HepG2 (cell line): ENCODE measurements at regions not wholly inside any gene's neighbourhood (a gene's known extent, or its start where the extent isn't known, plus 50 kb on each side); places are given as distances from the start of the nearest gene placed in this dataset.

ENCODE experiments used
- ATAC-seq: fragments of 200-7000 bp; cut with Tn5 transposase; 3 replicates; pipeline ENCODE4 v1.9.1; 2020; ENCODE audit warnings: mild to moderate bottlenecking, moderate library complexity
- BruUV-seq: library from RNA; stranded (reverse); fragments of 400-500 nt; replicated peaks from 2 replicates; lab custom pipeline; 2021; lab: Mats Ljungman, UMichigan
- CTCF ChIA-PET: fragments of 300-600 bp; formaldehyde crosslinking; extraction: SDS; loops from one replicate; lab custom pipeline; 2021; ENCODE audit warnings: low total read pairs, inconsistent platforms, low intra/inter-chr PET ratio; lab: Yijun Ruan, JAX
- POLR2A ChIA-PET: fragments of 350-600 bp; sonication (Branson Sonifier 250); formaldehyde crosslinking; loops from one replicate; lab custom pipeline; 2020; ENCODE audit warnings: antibody characterized with exemption, inconsistent platforms; lab: Yijun Ruan, JAX
- DNase-seq: peaks from one replicate; pipeline ENCODE4 v3.0.0-alpha.2; 2015; ENCODE audit warnings: low spot score
- FAIRE-seq: peaks from 3 replicates; lab custom pipeline; 2011; peaks lifted over from hg19 to GRCh38; lab: Jason Lieb, UNC
- H2AFZ ChIP-seq: one replicate; pipeline ENCODE4 v1.6.1; 2011; ENCODE audit warnings: low read length, inconsistent platforms
- H3K27ac ChIP-seq: fragments of 300-600 bp; 3 replicates; pipeline ENCODE4 v1.8.0; 2011; ENCODE audit warnings: mixed run types, mild to moderate bottlenecking, mixed read lengths, low read length, inconsistent platforms; ENCODE audit not compliant: insufficient read depth; ENCODE audit errors: extremely low read length
- H3K27me3 ChIP-seq, 2 experiments: fragments of 200-600 bp in 1 of 2; 2 replicates in 1 of 2; 3 replicates in 1 of 2; pipeline versions ENCODE4 v1.6.0 to v1.8.0; 2011; ENCODE audit warnings: low read length in 2 of 2, mild to moderate bottlenecking in 2 of 2, moderate library complexity in 2 of 2, inconsistent platforms in 1 of 2; ENCODE audit not compliant: insufficient read depth in 2 of 2, control insufficient read depth in 1 of 2
- H3K36me3 ChIP-seq, 2 experiments: fragments of 200-600 bp in 1 of 2; replicated peaks in 1 of 2; 2 replicates in 1 of 2; 3 replicates in 1 of 2; pipeline versions ENCODE4 v1.5.1 to v1.8.0; 2011; ENCODE audit warnings: low read length in 2 of 2, inconsistent platforms in 1 of 2; ENCODE audit not compliant: insufficient read depth in 2 of 2, control insufficient read depth in 1 of 2
- H3K4me1 ChIP-seq: 2 replicates; pipeline ENCODE4 v1.5.1; 2012; ENCODE audit warnings: low read length, inconsistent platforms; ENCODE audit not compliant: insufficient read depth
- H3K4me2 ChIP-seq: 2 replicates; pipeline ENCODE4 v1.6.0; 2011; ENCODE audit warnings: low read depth, low read length, inconsistent platforms
- H3K4me3 ChIP-seq, 3 experiments: fragments of 200-600 bp in 1 of 3; sonication (generic), shearing (Covaris generic) in 1 of 3; replicated peaks in 1 of 3; 2 replicates each; pipeline ENCODE4 v1.5.1; 2011 to 2016; ENCODE audit warnings: low read length in 3 of 3, inconsistent platforms in 2 of 3, low read depth in 2 of 3, mild to moderate bottlenecking in 2 of 3, control low read depth in 1 of 3, mixed read lengths in 1 of 3; ENCODE audit not compliant: insufficient read depth in 1 of 3
- H3K79me2 ChIP-seq: one replicate; pipeline ENCODE4 v1.6.1; 2011; ENCODE audit warnings: low read length, inconsistent platforms; ENCODE audit not compliant: insufficient read depth
- H3K9ac ChIP-seq: 2 replicates; pipeline ENCODE4 v1.6.0; 2011; ENCODE audit warnings: mild to moderate bottlenecking, low read depth, low read length, inconsistent platforms; ENCODE audit not compliant: insufficient read depth
- H3K9me3 ChIP-seq: 2 replicates; pipeline ENCODE4 v1.5.1; 2012; ENCODE audit warnings: mild to moderate bottlenecking, low read length
- H4K20me1 ChIP-seq: 2 replicates; pipeline ENCODE4 v1.6.0; 2011; ENCODE audit warnings: inconsistent platforms, mild to moderate bottlenecking, low read length, moderate library complexity; ENCODE audit not compliant: insufficient read depth
- MTF2 ChIP-seq: sonication (generic); formaldehyde crosslinking; IDR thresholded peaks from 2 replicates; pipeline ENCODE4 v1.5.0; 2020; ENCODE audit warnings: missing genetic modification reagents, borderline replicate concordance
- NFIC ChIP-seq: IDR thresholded peaks from 2 replicates; pipeline ENCODE4 v1.6.1; 2012; ENCODE audit warnings: mild to moderate bottlenecking, low read length, inconsistent platforms
- RCOR2 ChIP-seq: IDR thresholded peaks from 2 replicates; pipeline ENCODE4 v1.6.1; 2016; ENCODE audit warnings: missing biosample characterization, missing genetic modification reagents
- ZBTB40 ChIP-seq, 2 experiments: fragments of 450-650 bp in 1 of 2; sonication (generic) in 1 of 2; formaldehyde crosslinking in 1 of 2; IDR thresholded peaks; 2 replicates each; pipeline versions ENCODE4 v1.6.1 to v1.8.0; 2016 to 2022; ENCODE audit warnings: antibody characterized with exemption in 1 of 2, mild to moderate bottlenecking in 1 of 2, missing genetic modification reagents in 1 of 2
- ZFP62 ChIP-seq: sonication (generic); formaldehyde crosslinking; IDR thresholded peaks from 2 replicates; pipeline ENCODE4 v1.4.0; 2020; ENCODE audit warnings: missing genetic modification reagents
- ZKSCAN5 ChIP-seq: sonication (generic); formaldehyde crosslinking; IDR thresholded peaks from 2 replicates; pipeline ENCODE4 v1.5.1; 2020; ENCODE audit warnings: mild to moderate bottlenecking, missing genetic modification reagents
- ZNF329 ChIP-seq: sonication (generic); formaldehyde crosslinking; IDR thresholded peaks from 2 replicates; pipeline ENCODE4 v1.9.0; 2021; ENCODE audit warnings: low read depth, mild to moderate bottlenecking, missing genetic modification reagents
- ZNF530 ChIP-seq: sonication (generic); formaldehyde crosslinking; IDR thresholded peaks from 2 replicates; pipeline ENCODE4 v1.5.0; 2020; ENCODE audit warnings: low read depth, mild to moderate bottlenecking, missing genetic modification reagents
- ZNF740 ChIP-seq: sonication (generic); formaldehyde crosslinking; IDR thresholded peaks from 2 replicates; pipeline ENCODE4 v1.4.0; 2020; ENCODE audit warnings: missing genetic modification reagents
- ZNF782 ChIP-seq: sonication (generic); formaldehyde crosslinking; IDR thresholded peaks from 2 replicates; pipeline ENCODE4 v1.4.0; 2020; ENCODE audit warnings: missing genetic modification reagents, mild to moderate bottlenecking, borderline replicate concordance
- WGBS: methylation state at CpG from one replicate; pipeline ENCODE4 v1.1.6; 2017; ENCODE audit warnings: low lambda C conversion rate; 5-methylcytosine and 5-hydroxymethylcytosine counted together
- in situ Hi-C: cut with HindIII; loops from 2 replicates; pipeline ENCODE4 v1.10.0; 2017; ENCODE audit warnings: low pct_unique_long_range_greater_than_20kb; ENCODE audit not compliant: extremely low pct_ligation_motif_present
- intact Hi-C: fragments of 100-400 bp; cut with micrococcal nuclease; formaldehyde crosslinking; loops from one replicate; pipeline ENCODE4 v1.10.0; 2022; ENCODE audit not compliant: unreplicated experiment
- TF ChIP-seq, protein P1 (sequence below): sonication (generic); formaldehyde crosslinking; IDR thresholded peaks from 2 replicates; pipeline ENCODE4; 2020; ENCODE audit warnings: missing genetic modification reagents, mild to moderate bottlenecking, borderline replicate concordance
- TF ChIP-seq, protein P2 (sequence below): sonication (generic); formaldehyde crosslinking; IDR thresholded peaks from 2 replicates; pipeline ENCODE4 v1.8.1; 2023; ENCODE audit warnings: missing genetic modification reagents, inconsistent platforms, borderline replicate concordance

DNA sequence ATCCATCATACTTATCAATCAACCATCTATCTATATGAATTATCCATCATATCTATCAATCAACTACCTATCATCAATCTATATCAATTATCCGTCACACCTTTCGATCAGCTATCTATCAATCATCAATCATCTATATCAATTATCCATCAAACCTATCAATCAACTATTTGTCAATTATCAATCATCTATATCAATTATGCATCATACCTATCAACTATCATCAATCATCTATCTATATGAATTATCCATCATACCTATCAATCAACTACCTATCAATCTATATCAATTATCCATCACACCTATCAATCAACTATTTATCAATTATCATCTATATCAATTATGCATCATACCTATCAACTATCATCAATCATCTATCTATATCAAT, 70.6 kb upstream of the PPP2R3B start:
- H3K27me3 ChIP-seq, result peaks cover 0 to 12% of the 10 kb centered on the region in 2 experiments; a peak in 2 of 5 replicates
- no peak overlapping the region for H3K4me3 ChIP-seq
- H3K9ac ChIP-seq, result no peak overlapping the region
- in situ Hi-C loops, result no loop called here
- no peaks in the 10 kb centered on the region for H3K4me1 ChIP-seq
- no TSS peak for BruUV-seq
- ATAC-seq (no peak), FAIRE-seq (no peak), DNase-seq (no peak)
- no peaks in the 10 kb centered on the region for H3K79me2 ChIP-seq
- H3K27ac ChIP-seq, result no peak overlapping the region
- POLR2A ChIA-PET, result no interaction called here
- WGBS, result 12% methylated on average over 2 of the region's 2 CpGs
- H2AFZ ChIP-seq, result no peak overlapping the region
- H3K4me2 ChIP-seq, result no peak overlapping the region
- CTCF ChIA-PET, result no interaction called here
- no peaks in the 10 kb centered on the region for H3K9me3 ChIP-seq
- H3K36me3 ChIP-seq, result no peaks in the 10 kb centered on the region
- no peaks in the 10 kb centered on the region for H4K20me1 ChIP-seq
- intact Hi-C loops, result no loop called here
- TF ChIP-seq ZNF329 (no peak), ZFP62 (CRISPR knock-in tag) (no peak), NFIC (no peak), RCOR2 (no peak), ZNF530 (no peak), MTF2 (CRISPR knock-in tag) (no peak), ZBTB40 (IDR thresholded peaks at IDR 0.05) (no peak), ZBTB40 (CRISPR knock-in tag; IDR thresholded peaks at IDR 0.05) (no peak), ZNF740 (no peak), ZNF782 (CRISPR knock-in tag) (no peak), ZKSCAN5 (CRISPR knock-in tag) (no peak)
- TF ChIP-seq, protein P1, sequence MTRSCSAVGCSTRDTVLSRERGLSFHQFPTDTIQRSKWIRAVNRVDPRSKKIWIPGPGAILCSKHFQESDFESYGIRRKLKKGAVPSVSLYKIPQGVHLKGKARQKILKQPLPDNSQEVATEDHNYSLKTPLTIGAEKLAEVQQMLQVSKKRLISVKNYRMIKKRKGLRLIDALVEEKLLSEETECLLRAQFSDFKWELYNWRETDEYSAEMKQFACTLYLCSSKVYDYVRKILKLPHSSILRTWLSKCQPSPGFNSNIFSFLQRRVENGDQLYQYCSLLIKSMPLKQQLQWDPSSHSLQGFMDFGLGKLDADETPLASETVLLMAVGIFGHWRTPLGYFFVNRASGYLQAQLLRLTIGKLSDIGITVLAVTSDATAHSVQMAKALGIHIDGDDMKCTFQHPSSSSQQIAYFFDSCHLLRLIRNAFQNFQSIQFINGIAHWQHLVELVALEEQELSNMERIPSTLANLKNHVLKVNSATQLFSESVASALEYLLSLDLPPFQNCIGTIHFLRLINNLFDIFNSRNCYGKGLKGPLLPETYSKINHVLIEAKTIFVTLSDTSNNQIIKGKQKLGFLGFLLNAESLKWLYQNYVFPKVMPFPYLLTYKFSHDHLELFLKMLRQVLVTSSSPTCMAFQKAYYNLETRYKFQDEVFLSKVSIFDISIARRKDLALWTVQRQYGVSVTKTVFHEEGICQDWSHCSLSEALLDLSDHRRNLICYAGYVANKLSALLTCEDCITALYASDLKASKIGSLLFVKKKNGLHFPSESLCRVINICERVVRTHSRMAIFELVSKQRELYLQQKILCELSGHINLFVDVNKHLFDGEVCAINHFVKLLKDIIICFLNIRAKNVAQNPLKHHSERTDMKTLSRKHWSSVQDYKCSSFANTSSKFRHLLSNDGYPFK (CRISPR knock-in tag), result no peak
- TF ChIP-seq, protein P2, sequence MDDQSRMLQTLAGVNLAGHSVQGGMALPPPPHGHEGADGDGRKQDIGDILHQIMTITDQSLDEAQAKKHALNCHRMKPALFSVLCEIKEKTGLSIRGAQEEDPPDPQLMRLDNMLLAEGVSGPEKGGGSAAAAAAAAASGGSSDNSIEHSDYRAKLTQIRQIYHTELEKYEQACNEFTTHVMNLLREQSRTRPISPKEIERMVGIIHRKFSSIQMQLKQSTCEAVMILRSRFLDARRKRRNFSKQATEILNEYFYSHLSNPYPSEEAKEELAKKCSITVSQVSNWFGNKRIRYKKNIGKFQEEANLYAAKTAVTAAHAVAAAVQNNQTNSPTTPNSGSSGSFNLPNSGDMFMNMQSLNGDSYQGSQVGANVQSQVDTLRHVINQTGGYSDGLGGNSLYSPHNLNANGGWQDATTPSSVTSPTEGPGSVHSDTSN (CRISPR knock-in tag), result no peak
